Ishikawa (cell line): ENCODE measurements at regions not wholly inside any gene's neighbourhood (a gene's known extent, or its start where the extent isn't known, plus 50 kb on each side); places are given as distances from the start of the nearest gene placed in this dataset.

Source experiments
- CEBPB ChIP-seq: IDR thresholded peaks from 2 replicates; pipeline ENCODE4 v1.6.1; 2012
- CREB1 ChIP-seq: IDR thresholded peaks from 2 replicates; pipeline ENCODE4 v1.6.1; 2012; ENCODE audit warnings: low read depth
- EGR1 ChIP-seq: IDR thresholded peaks from 2 replicates; pipeline ENCODE4 v1.6.1; 2012
- EP300 ChIP-seq: IDR thresholded peaks from 2 replicates; pipeline ENCODE4 v1.6.1; 2012; ENCODE audit warnings: borderline replicate concordance
- FOXM1 ChIP-seq: IDR thresholded peaks from 2 replicates; pipeline ENCODE4 v1.6.1; 2012; ENCODE audit warnings: low read depth, borderline replicate concordance
- NFIC ChIP-seq: IDR thresholded peaks from 2 replicates; pipeline ENCODE4 v1.6.1; 2012
- RAD21 ChIP-seq: IDR thresholded peaks from 2 replicates; pipeline ENCODE4 v1.6.1; 2012; ENCODE audit warnings: low read depth
- TAF1 ChIP-seq: IDR thresholded peaks from 2 replicates; pipeline ENCODE4 v1.6.1; 2012; ENCODE audit warnings: low read depth, mild to moderate bottlenecking
- TCF12 ChIP-seq: IDR thresholded peaks from 2 replicates; pipeline ENCODE4 v1.6.1; 2012; ENCODE audit warnings: low read depth
- YY1 ChIP-seq: IDR thresholded peaks from 2 replicates; pipeline ENCODE4 v1.6.1; 2012; ENCODE audit warnings: low read depth
- ZBTB7A ChIP-seq: IDR thresholded peaks from 2 replicates; pipeline ENCODE4 v1.6.1; 2012; ENCODE audit warnings: low read depth
- TF ChIP-seq, protein P1 (sequence below): IDR thresholded peaks from 2 replicates; pipeline ENCODE4 v1.6.1; 2012; ENCODE audit warnings: low read depth, mild to moderate bottlenecking
- TF ChIP-seq, protein P2 (sequence below): IDR thresholded peaks from 2 replicates; pipeline ENCODE4 v1.6.1; 2012
- TF ChIP-seq, protein P3 (sequence below): IDR thresholded peaks from 2 replicates; pipeline ENCODE4 v1.6.1; 2012

DNA sequence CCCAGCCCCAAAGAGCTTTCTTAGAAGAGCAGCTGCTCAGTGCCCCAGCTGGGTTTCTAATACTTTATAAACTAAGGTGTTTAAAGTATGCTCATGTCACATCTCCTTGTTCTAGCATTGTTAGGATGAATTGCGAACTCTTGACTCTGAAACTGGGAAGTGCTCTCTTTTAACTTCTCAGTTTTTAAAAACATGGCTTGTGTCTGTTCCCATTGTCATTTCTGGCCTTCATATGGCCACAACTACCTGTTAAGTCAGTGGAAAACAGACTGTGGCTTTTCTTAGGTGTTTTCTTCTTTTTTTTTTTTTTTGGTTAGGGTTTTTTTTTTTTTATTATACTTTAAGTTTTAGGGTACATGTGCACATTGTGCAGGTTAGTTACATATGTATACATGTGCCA, 164.7 kb downstream of the KCNRG start:
- TF ChIP-seq, protein P1, sequence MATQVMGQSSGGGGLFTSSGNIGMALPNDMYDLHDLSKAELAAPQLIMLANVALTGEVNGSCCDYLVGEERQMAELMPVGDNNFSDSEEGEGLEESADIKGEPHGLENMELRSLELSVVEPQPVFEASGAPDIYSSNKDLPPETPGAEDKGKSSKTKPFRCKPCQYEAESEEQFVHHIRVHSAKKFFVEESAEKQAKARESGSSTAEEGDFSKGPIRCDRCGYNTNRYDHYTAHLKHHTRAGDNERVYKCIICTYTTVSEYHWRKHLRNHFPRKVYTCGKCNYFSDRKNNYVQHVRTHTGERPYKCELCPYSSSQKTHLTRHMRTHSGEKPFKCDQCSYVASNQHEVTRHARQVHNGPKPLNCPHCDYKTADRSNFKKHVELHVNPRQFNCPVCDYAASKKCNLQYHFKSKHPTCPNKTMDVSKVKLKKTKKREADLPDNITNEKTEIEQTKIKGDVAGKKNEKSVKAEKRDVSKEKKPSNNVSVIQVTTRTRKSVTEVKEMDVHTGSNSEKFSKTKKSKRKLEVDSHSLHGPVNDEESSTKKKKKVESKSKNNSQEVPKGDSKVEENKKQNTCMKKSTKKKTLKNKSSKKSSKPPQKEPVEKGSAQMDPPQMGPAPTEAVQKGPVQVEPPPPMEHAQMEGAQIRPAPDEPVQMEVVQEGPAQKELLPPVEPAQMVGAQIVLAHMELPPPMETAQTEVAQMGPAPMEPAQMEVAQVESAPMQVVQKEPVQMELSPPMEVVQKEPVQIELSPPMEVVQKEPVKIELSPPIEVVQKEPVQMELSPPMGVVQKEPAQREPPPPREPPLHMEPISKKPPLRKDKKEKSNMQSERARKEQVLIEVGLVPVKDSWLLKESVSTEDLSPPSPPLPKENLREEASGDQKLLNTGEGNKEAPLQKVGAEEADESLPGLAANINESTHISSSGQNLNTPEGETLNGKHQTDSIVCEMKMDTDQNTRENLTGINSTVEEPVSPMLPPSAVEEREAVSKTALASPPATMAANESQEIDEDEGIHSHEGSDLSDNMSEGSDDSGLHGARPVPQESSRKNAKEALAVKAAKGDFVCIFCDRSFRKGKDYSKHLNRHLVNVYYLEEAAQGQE = no peak
- TF ChIP-seq, protein P2, sequence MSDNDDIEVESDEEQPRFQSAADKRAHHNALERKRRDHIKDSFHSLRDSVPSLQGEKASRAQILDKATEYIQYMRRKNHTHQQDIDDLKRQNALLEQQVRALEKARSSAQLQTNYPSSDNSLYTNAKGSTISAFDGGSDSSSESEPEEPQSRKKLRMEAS = no peak
- TF ChIP-seq TAF1 = no peak
- TF ChIP-seq, protein P3, sequence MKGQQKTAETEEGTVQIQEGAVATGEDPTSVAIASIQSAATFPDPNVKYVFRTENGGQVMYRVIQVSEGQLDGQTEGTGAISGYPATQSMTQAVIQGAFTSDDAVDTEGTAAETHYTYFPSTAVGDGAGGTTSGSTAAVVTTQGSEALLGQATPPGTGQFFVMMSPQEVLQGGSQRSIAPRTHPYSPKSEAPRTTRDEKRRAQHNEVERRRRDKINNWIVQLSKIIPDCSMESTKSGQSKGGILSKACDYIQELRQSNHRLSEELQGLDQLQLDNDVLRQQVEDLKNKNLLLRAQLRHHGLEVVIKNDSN = no peak
- TF ChIP-seq EP300 = no peak
- TF ChIP-seq TCF12 = no peak
- TF ChIP-seq FOXM1 = no peak
- TF ChIP-seq NFIC = no peak
- no peak for TF ChIP-seq ZBTB7A
- TF ChIP-seq RAD21 = no peak
- no peak for TF ChIP-seq YY1
- TF ChIP-seq CEBPB = no peak
- no peak for TF ChIP-seq EGR1
- no peak for TF ChIP-seq CREB1
